Panc1 (cell line): ENCODE measurements at regions not wholly inside any gene's neighbourhood (a gene's known extent, or its start where the extent isn't known, plus 50 kb on each side); places are given as distances from the start of the nearest gene placed in this dataset.

Source experiments
- ATAC-seq: fragments of 200-7000 bp; cut with Tn5 transposase; 2 replicates; pipeline ENCODE4 v1.9.1; 2020; ENCODE audit warnings: mild to moderate bottlenecking, moderate library complexity
- BruUV-seq: library from RNA; stranded (reverse); fragments of 400-500 nt; replicated peaks from 2 replicates; lab custom pipeline; 2021; lab: Mats Ljungman, UMichigan
- CTCF ChIA-PET: fragments of 300-600 bp; sonication (Branson Sonifier 250); formaldehyde crosslinking; loops from one replicate; lab custom pipeline; 2022; ENCODE audit warnings: antibody characterized with exemption; lab: Charles Lee
- POLR2A ChIA-PET: fragments of 300-600 bp; sonication (Branson Sonifier 250); formaldehyde crosslinking; loops from one replicate; lab custom pipeline; 2022; ENCODE audit warnings: antibody characterized with exemption; lab: Charles Lee
- DNase-seq: peaks from one replicate; pipeline ENCODE4 v3.0.0-alpha.2; 2010; ENCODE audit warnings: low read depth, low spot score
- H3K27ac ChIP-seq: 2 replicates; pipeline ENCODE4 v1.5.1; 2011; ENCODE audit warnings: mild to moderate bottlenecking, low read length, inconsistent platforms
- H3K27me3 ChIP-seq: fragments of 200-500 bp; sonication (Bioruptor generic); 2 replicates; pipeline ENCODE4 v1.6.0; 2014; ENCODE audit warnings: low read length, inconsistent platforms; ENCODE audit not compliant: control insufficient read depth, insufficient read depth
- H3K36me3 ChIP-seq: fragments of 200-500 bp; sonication (Bioruptor generic); 2 replicates; pipeline ENCODE4 v1.5.1; 2014; ENCODE audit warnings: inconsistent platforms, mild to moderate bottlenecking, low read length, moderate library complexity; ENCODE audit not compliant: control insufficient read depth, insufficient read depth
- H3K4me1 ChIP-seq: 2 replicates; pipeline ENCODE4 v1.5.1; 2011; ENCODE audit warnings: inconsistent platforms, mild to moderate bottlenecking, low read length, moderate library complexity; ENCODE audit not compliant: control insufficient read depth, insufficient read depth
- H3K4me3 ChIP-seq, 2 experiments: 2 replicates each; pipeline ENCODE4 v1.5.1; 2011 to 2012; ENCODE audit warnings: low read depth in 2 of 2, low read length in 2 of 2, mild to moderate bottlenecking in 2 of 2, inconsistent platforms in 1 of 2, moderate library complexity in 1 of 2
- H3K9me3 ChIP-seq: fragments of 200-500 bp; sonication (Bioruptor generic); 2 replicates; pipeline ENCODE4 v1.5.1; 2014; ENCODE audit warnings: low read depth, mild to moderate bottlenecking, inconsistent platforms, low read length, moderate library complexity; ENCODE audit not compliant: control insufficient read depth, insufficient read depth
- CTCF ChIP-seq: fragments of 450-650 bp; IDR thresholded peaks from 2 replicates; pipeline ENCODE4 v1.5.1; 2017; ENCODE audit warnings: mild to moderate bottlenecking
- SIN3A ChIP-seq: IDR thresholded peaks from 2 replicates; pipeline ENCODE4 v1.6.1; 2012; ENCODE audit warnings: low read depth, mild to moderate bottlenecking, low read length, moderate library complexity, borderline replicate concordance; ENCODE audit not compliant: insufficient read depth
- TCF7L2 ChIP-seq: IDR thresholded peaks from 2 replicates; pipeline ENCODE4 v1.6.1; 2011; ENCODE audit warnings: mild to moderate bottlenecking, low read depth, low read length, inconsistent platforms
- in situ Hi-C: cut with HindIII; loops from 2 replicates; pipeline ENCODE4 v1.10.0; 2016; ENCODE audit warnings: low sequenced_read_pairs, low pct_unique_long_range_greater_than_20kb
- intact Hi-C: fragments of 100-400 bp; cut with micrococcal nuclease; formaldehyde crosslinking; loops from one replicate; pipeline ENCODE4 v1.10.0; 2022; ENCODE audit not compliant: unreplicated experiment
- TF ChIP-seq, protein P1 (sequence below), 2 experiments: IDR thresholded peaks; 2 replicates each; pipeline ENCODE4 v1.6.1; 2011 to 2012; ENCODE audit warnings: low read depth in 2 of 2, control low read depth in 1 of 2, low read length in 1 of 2, mild to moderate bottlenecking in 1 of 2, moderate library complexity in 1 of 2; ENCODE audit not compliant: insufficient read depth in 1 of 2

- BruUV-seq = no TSS peak
- POLR2A ChIA-PET = no interaction called here
- no peaks in the 10 kb centered on the region for H3K4me1 ChIP-seq
- CTCF ChIA-PET = no interaction called here
- no peaks in the 10 kb centered on the region for H3K36me3 ChIP-seq
- intact Hi-C loops = no loop called here
- H3K4me3 ChIP-seq = no peak overlapping the region
- H3K9me3 ChIP-seq = no peaks in the 10 kb centered on the region
- no peak for DNase-seq
- TF ChIP-seq CTCF (no peak), SIN3A (no peak)
- ATAC-seq = no peak
- in situ Hi-C loops = no loop called here
- H3K27me3 ChIP-seq = no peaks in the 10 kb centered on the region
- H3K27ac ChIP-seq = no peak overlapping the region
Measured at GRCh38 chr2:64400733-64401528, 53.0 kb upstream of the LGALSL start.

GRCh38 chr2:64401529-64401880, 52.5 kb upstream of the LGALSL start:
- TF ChIP-seq SIN3A = no peak
- no peak for TF ChIP-seq CTCF
- TF ChIP-seq, protein P1, sequence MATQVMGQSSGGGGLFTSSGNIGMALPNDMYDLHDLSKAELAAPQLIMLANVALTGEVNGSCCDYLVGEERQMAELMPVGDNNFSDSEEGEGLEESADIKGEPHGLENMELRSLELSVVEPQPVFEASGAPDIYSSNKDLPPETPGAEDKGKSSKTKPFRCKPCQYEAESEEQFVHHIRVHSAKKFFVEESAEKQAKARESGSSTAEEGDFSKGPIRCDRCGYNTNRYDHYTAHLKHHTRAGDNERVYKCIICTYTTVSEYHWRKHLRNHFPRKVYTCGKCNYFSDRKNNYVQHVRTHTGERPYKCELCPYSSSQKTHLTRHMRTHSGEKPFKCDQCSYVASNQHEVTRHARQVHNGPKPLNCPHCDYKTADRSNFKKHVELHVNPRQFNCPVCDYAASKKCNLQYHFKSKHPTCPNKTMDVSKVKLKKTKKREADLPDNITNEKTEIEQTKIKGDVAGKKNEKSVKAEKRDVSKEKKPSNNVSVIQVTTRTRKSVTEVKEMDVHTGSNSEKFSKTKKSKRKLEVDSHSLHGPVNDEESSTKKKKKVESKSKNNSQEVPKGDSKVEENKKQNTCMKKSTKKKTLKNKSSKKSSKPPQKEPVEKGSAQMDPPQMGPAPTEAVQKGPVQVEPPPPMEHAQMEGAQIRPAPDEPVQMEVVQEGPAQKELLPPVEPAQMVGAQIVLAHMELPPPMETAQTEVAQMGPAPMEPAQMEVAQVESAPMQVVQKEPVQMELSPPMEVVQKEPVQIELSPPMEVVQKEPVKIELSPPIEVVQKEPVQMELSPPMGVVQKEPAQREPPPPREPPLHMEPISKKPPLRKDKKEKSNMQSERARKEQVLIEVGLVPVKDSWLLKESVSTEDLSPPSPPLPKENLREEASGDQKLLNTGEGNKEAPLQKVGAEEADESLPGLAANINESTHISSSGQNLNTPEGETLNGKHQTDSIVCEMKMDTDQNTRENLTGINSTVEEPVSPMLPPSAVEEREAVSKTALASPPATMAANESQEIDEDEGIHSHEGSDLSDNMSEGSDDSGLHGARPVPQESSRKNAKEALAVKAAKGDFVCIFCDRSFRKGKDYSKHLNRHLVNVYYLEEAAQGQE (IDR thresholded peaks at IDR 0.05; ENCODE audit: insufficient read depth in 1 of 2, low read depth in 2 of 2, low read length in 1 of 2) = no peak
- no peak for TF ChIP-seq TCF7L2
- ATAC-seq = no peak
- in situ Hi-C loops (no loop called here), intact Hi-C loops (no loop called here)
- ChIA-PET POLR2A (no interaction called here), CTCF (no interaction called here)
- DNase-seq = no peak
- H3K4me3 ChIP-seq = no peak overlapping the region
- no peaks in the 10 kb centered on the region for H3K27me3 ChIP-seq
- H3K4me1 ChIP-seq = no peaks in the 10 kb centered on the region
- H3K27ac ChIP-seq = no peak overlapping the region
- H3K36me3 ChIP-seq = no peaks in the 10 kb centered on the region
- no peaks in the 10 kb centered on the region for H3K9me3 ChIP-seq
- no TSS peak for BruUV-seq
